Thoracic aorta (tissue), 2 donors: ENCODE measurements at regions not wholly inside any gene's neighbourhood (a gene's known extent, or its start where the extent isn't known, plus 50 kb on each side); places are given as distances from the start of the nearest gene placed in this dataset.

Source experiments
- ATAC-seq: fragments of 150-250 bp; one replicate; pipeline ENCODE4 v1.8.0; 2017; ENCODE audit warnings: low read depth; ENCODE audit not compliant: insufficient number of reproducible peaks, low FRiP score
- DNase-seq: peaks from one replicate; pipeline ENCODE4 v3.0.0-alpha.2; 2020; ENCODE audit warnings: low spot score
- H3K27ac ChIP-seq, 2 donors: fragments of 200-600 bp; sonication (generic); 1 replicate in 1 of 2; 2 replicates in 1 of 2; pipeline ENCODE4 v1.5.1; 2016; ENCODE audit warnings: mild to moderate bottlenecking in 2 of 2, moderate library complexity in 2 of 2
- H3K27me3 ChIP-seq: fragments of 200-600 bp; sonication (generic); replicated peaks from 2 replicates; pipeline ENCODE4 v1.6.0; 2016; ENCODE audit warnings: mild to moderate bottlenecking; ENCODE audit not compliant: insufficient read depth
- H3K36me3 ChIP-seq: fragments of 200-600 bp; sonication (generic); one replicate; pipeline ENCODE4 v1.5.1; 2016
- H3K4me1 ChIP-seq, 2 donors: fragments of 200-600 bp; sonication (generic); 1 replicate in 1 of 2; 2 replicates in 1 of 2; pipeline versions ENCODE4 v1.5.1 to v1.6.0; 2016; ENCODE audit warnings: low read depth in 2 of 2, mild to moderate bottlenecking in 1 of 2; ENCODE audit not compliant: control insufficient read depth in 1 of 2
- H3K4me3 ChIP-seq: fragments of 200-600 bp; sonication (generic); 2 replicates; pipeline ENCODE4 v1.5.1; 2016; ENCODE audit warnings: mild to moderate bottlenecking
- H3K9me3 ChIP-seq: fragments of 200-600 bp; sonication (generic); 2 replicates; pipeline ENCODE4 v1.5.1; 2016
- TF ChIP-seq, protein P1 (sequence below): fragments of 200-600 bp; sonication (generic); IDR thresholded peaks from one replicate; pipeline ENCODE4 v1.5.1; 2019; ENCODE audit warnings: antibody characterized with exemption

- ATAC-seq (no peak), DNase-seq (no peak)
- Histone ChIP-seq H3K36me3 (no peaks in the 10 kb centered on the region), H3K9me3 (no peaks in the 10 kb centered on the region), H3K4me3 (no peak overlapping the region), H3K27me3 (no peaks in the 10 kb centered on the region), H3K4me1 (peaks cover 25 to 63% of the 10 kb centered on the region in 2 donors), H3K27ac (peak overlapping the region; percentile 9 to 83)
- TF ChIP-seq, protein P1, sequence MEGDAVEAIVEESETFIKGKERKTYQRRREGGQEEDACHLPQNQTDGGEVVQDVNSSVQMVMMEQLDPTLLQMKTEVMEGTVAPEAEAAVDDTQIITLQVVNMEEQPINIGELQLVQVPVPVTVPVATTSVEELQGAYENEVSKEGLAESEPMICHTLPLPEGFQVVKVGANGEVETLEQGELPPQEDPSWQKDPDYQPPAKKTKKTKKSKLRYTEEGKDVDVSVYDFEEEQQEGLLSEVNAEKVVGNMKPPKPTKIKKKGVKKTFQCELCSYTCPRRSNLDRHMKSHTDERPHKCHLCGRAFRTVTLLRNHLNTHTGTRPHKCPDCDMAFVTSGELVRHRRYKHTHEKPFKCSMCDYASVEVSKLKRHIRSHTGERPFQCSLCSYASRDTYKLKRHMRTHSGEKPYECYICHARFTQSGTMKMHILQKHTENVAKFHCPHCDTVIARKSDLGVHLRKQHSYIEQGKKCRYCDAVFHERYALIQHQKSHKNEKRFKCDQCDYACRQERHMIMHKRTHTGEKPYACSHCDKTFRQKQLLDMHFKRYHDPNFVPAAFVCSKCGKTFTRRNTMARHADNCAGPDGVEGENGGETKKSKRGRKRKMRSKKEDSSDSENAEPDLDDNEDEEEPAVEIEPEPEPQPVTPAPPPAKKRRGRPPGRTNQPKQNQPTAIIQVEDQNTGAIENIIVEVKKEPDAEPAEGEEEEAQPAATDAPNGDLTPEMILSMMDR = no peak
Observed at GRCh38 chr14:89573399-89573657, 156.3 kb upstream of the FOXN3 start.

- Histone ChIP-seq H3K9me3 (no peaks in the 10 kb centered on the region), H3K36me3 (no peaks in the 10 kb centered on the region), H3K4me1 (peaks cover 23 to 58% of the 10 kb centered on the region in 2 donors), H3K27me3 (no peaks in the 10 kb centered on the region), H3K4me3 (no peak overlapping the region), H3K27ac (peak overlapping the region; percentile 9 to 83)
- TF ChIP-seq, protein P1 = no peak
- no peak for DNase-seq
- no peak for ATAC-seq
Observed at GRCh38 chr14:89572596-89573398, 155.8 kb upstream of the FOXN3 start.

- H3K4me3 ChIP-seq = no peak overlapping the region
- no peaks in the 10 kb centered on the region for H3K9me3 ChIP-seq
- TF ChIP-seq, protein P1 = no peak
- no peak overlapping the region for H3K27ac ChIP-seq
- H3K4me1 ChIP-seq = peaks cover 15 to 48% of the 10 kb centered on the region in 2 donors
- DNase-seq (no peak), ATAC-seq (no peak)
- H3K27me3 ChIP-seq = no peaks in the 10 kb centered on the region
- H3K36me3 ChIP-seq = no peaks in the 10 kb centered on the region
Observed at GRCh38 chr14:89571491-89571890, 154.5 kb upstream of the FOXN3 start.

DNA sequence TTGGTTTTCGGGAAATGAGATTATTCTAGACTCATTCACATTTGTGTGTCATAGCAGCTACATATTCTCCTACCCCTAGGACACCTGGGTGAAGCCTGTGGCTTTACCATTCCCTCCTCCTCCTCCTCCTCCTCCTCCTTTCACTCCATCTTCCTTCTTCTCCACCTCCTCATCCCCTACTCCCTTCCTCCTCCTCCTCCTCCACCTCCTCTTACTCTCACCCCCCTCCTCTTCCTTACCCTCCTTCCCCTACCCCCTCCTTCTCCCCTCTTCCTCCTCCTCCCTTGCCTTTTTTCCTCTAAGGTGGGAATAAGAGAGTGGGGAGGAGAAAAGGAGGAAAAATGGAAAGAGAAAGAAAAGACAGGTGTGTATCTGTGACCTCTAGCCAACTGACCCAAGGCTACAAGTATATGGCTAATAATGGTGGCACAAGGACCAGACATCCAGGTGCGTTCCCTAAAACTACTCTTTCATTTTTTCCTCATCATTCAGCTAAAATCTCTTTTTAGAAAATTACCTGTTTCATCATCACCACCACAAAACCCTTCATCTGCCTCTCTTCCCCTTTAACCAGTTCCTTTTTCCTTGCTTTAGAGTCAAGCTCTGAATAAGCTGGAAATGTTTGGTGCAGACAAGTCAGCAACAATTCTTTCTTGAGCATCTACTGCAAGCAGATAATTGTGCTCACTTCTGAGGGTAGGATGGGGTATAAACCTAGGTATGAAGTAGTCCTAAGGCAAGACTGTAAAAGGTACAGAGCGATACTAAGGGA, 149.8 kb upstream of the FOXN3 start:
- DNase-seq (no peak), ATAC-seq (no peak)
- Histone ChIP-seq H3K36me3 (no peaks in the 10 kb centered on the region), H3K27ac (no peak overlapping the region), H3K4me1 (peaks cover 6 to 30% of the 10 kb centered on the region in 2 donors), H3K27me3 (no peaks in the 10 kb centered on the region), H3K4me3 (no peak overlapping the region), H3K9me3 (no peaks in the 10 kb centered on the region)
- TF ChIP-seq, protein P1 = no peak

DNA sequence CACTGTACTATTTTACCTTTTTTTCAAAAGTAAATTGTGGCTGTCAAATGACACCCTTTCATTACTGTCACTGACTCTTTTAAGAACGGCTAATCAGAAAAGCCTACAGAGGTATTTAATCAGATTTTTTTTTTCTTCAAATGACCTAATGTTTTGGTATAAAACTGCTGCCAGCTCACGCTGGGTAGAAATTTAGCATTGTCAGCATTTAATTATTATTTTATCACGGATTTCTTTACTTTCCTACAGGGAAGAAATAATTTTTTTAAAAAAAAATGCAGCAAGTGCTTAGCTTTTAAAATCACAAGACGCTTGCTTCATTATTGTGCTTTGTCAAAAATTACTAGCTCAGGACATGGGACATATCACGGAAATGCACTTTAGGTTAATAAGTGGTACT, 149.1 kb upstream of the FOXN3 start:
- Histone ChIP-seq H3K4me1 (peaks cover 6 to 30% of the 10 kb centered on the region in 2 donors), H3K27me3 (no peaks in the 10 kb centered on the region), H3K36me3 (no peaks in the 10 kb centered on the region), H3K27ac (no peak overlapping the region), H3K4me3 (no peak overlapping the region), H3K9me3 (no peaks in the 10 kb centered on the region)
- TF ChIP-seq, protein P1 = no peak
- DNase-seq (no peak), ATAC-seq (no peak)
